BLaER1 treated with 17β-estradiol and CSF1 and Interleukin-3, amounts not matched to agents 10 nM and 100 nM (cell line): ENCODE measurements at regions not wholly inside any gene's neighbourhood (a gene's known extent, or its start where the extent isn't known, plus 50 kb on each side); places are given as distances from the start of the nearest gene placed in this dataset.
A peak's percentile ranks its signal among the peaks of the same experiment; 100 is the strongest.

Source experiments
- H3K27ac ChIP-seq, 11 experiments: shearing (Covaris generic); formaldehyde crosslinking; 2 replicates each; pipeline ENCODE4 v1.8.1; 2022
- H3K27me3 ChIP-seq, 11 experiments: shearing (Covaris generic); formaldehyde crosslinking; 2 replicates each; pipeline ENCODE4 v1.8.1; 2022
- H3K36me3 ChIP-seq, 11 experiments: shearing (Covaris generic); formaldehyde crosslinking; 2 replicates each; pipeline ENCODE4 v1.8.1; 2022
- H3K4me1 ChIP-seq, 10 experiments: shearing (Covaris generic); formaldehyde crosslinking; 2 replicates each; pipeline ENCODE4 v1.8.1; 2022
- H3K4me2 ChIP-seq, 11 experiments: shearing (Covaris generic); formaldehyde crosslinking; 2 replicates each; pipeline ENCODE4 v1.8.1; 2022
- H3K4me3 ChIP-seq, 10 experiments: shearing (Covaris generic); formaldehyde crosslinking; 2 replicates each; pipeline ENCODE4 v1.8.1; 2022
- H3K9ac ChIP-seq, 11 experiments: shearing (Covaris generic); formaldehyde crosslinking; 2 replicates each; pipeline ENCODE4 v1.8.1; 2022
- H3K9me3 ChIP-seq, 11 experiments: shearing (Covaris generic); formaldehyde crosslinking; replicated peaks in 1 of 11; 2 replicates each; pipeline ENCODE4 v1.8.1; 2022
- H4K20me1 ChIP-seq, 11 experiments: shearing (Covaris generic); formaldehyde crosslinking; 2 replicates each; pipeline ENCODE4 v1.8.1; 2022
- Cebpa-rat ChIP-seq, 11 experiments: shearing (Covaris generic); IDR thresholded peaks; 2 replicates each; pipeline ENCODE4 v1.8.1; 2022

DNA sequence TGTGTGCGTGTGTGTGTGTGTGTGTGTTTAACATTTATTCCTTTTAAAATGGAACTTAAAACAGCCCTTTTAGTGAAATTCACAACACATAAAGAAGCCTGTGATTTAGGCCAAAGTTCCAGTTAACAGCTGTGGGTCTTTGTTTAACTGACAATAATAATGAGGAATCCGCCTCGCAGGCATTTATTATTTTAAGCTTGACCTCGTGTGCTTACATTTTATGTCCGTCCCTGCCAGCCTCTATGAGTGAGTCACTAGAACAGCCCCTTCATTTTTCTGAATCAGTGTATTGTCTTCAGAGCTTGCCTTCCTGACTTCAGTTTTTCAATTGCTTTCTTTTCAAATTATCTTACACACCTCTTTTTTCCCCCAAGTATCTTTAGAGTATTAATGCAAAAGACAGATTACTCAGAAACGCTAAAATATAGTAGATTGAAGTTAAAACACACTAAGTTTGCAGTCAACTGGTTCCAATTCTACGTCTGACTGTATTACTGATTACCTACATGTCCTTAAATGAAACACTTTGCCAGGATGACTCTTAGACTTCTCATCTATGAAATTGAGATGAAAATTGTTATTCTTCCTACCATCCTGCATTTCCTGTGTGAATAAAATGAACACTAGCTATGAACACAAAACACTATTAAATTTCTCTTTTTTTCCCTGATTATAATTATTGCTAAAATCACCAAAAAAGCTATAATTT lies 319.6 kb upstream of the HS3ST1 start:
- H3K9ac ChIP-seq: no peak overlapping the region
- no peak overlapping the region for H3K27ac ChIP-seq
- H3K4me1 ChIP-seq: no peaks in the 10 kb centered on the region
- H3K27me3 ChIP-seq: no peaks in the 10 kb centered on the region
- no peak for TF ChIP-seq Cebpa-rat (IDR thresholded peaks at IDR 0.05)
- H4K20me1 ChIP-seq: no peaks in the 10 kb centered on the region
- no peak overlapping the region for H3K4me3 ChIP-seq
- peaks cover 0 to 4% (median 0%) of the 10 kb centered on the region in 11 experiments; a peak in 1 of 22 replicates for H3K9me3 ChIP-seq
- H3K36me3 ChIP-seq: no peaks in the 10 kb centered on the region
- H3K4me2 ChIP-seq: no peak overlapping the region

DNA sequence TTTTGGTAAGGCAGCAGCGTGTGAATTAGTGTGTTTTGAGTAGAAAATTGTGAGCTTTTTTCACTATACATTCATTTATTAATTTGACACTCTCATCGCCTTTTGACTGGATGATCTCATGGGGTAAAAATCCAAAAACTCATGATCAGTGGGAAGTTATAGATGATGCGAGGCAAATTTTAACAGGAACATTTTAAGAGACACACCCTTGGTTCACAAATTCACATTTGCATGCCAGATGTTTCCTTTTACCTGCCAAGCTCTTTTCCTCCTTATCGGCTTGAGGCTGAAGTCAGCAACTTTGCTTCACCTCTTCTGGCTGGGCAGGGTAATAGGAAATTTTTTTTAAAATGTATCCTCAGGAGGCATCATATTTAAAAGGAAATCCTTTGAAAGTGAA lies 318.0 kb upstream of the HS3ST1 start:
- Histone ChIP-seq H3K4me1 (no peaks in the 10 kb centered on the region), H3K4me2 (no peak overlapping the region), H3K9me3 (no peaks in the 10 kb centered on the region), H3K9ac (no peak overlapping the region), H4K20me1 (no peaks in the 10 kb centered on the region), H3K27me3 (no peaks in the 10 kb centered on the region), H3K36me3 (no peaks in the 10 kb centered on the region), H3K27ac (no peak overlapping the region), H3K4me3 (no peak overlapping the region)
- TF ChIP-seq Cebpa-rat (IDR thresholded peaks at IDR 0.05): no peak

DNA sequence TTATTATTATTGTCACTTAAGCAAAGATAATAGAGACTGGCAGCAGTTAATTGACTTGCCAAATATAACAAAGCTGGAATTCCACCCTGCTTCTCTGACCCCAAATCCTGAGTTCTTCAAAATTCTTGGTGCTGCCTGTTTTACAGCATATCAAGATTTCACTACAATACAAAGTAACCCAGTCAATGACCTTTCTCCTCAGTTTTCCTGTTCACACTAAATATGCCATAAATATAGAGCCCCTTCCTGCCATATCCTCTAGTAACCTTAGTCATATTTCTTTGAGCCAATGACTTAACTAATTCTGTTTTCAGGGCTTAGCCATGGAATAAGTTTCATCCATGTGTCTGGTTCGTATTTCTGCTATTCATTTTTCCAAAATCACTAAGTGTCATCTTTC lies 315.3 kb upstream of the HS3ST1 start:
- Histone ChIP-seq H3K27me3 (no peaks in the 10 kb centered on the region), H3K4me3 (no peak overlapping the region)
- TF ChIP-seq Cebpa-rat (IDR thresholded peaks at IDR 0.05): no peak

DNA sequence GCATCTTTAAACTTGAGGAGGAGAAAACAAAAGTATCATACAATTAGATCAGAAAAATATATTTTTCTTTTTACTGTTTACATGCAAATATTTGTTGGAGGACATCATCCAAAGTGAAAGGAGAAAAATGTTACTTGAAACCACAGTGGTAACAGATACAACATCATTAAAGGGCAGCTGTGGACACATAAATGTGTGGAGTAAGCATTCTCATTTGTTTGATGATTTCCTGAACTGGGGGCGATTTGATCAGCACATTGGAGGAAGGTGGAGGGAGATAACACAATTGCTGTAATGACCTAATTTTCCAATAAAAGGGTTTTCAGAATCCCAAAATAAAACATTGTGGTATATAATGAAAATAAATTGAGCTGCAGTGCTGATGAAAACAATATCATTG lies 314.5 kb upstream of the HS3ST1 start:
- H4K20me1 ChIP-seq: no peaks in the 10 kb centered on the region
- no peak overlapping the region for H3K27ac ChIP-seq
- no peak for TF ChIP-seq Cebpa-rat (IDR thresholded peaks at IDR 0.05)
- no peaks in the 10 kb centered on the region for H3K36me3 ChIP-seq
- no peaks in the 10 kb centered on the region for H3K27me3 ChIP-seq
- no peak overlapping the region for H3K4me2 ChIP-seq
- peaks cover 0 to 4% (median 0%) of the 10 kb centered on the region in 11 experiments; a peak in 3 of 22 replicates for H3K9me3 ChIP-seq
- H3K9ac ChIP-seq: no peak overlapping the region
- no peak overlapping the region for H3K4me3 ChIP-seq
- peaks cover 0 to 10% (median 0%) of the 10 kb centered on the region in 10 experiments; a peak in 2 of 20 replicates for H3K4me1 ChIP-seq

More for the DNA sequence above, 315.3 kb upstream of the HS3ST1 start:
- Histone ChIP-seq H3K4me2 (no peak overlapping the region), H3K36me3 (no peaks in the 10 kb centered on the region), H3K27ac (no peak overlapping the region), H4K20me1 (no peaks in the 10 kb centered on the region), H3K4me1 (peaks cover 0 to 10% (median 0%) of the 10 kb centered on the region in 10 experiments; a peak in 2 of 20 replicates), H3K9me3 (no peaks in the 10 kb centered on the region), H3K9ac (no peak overlapping the region)

DNA sequence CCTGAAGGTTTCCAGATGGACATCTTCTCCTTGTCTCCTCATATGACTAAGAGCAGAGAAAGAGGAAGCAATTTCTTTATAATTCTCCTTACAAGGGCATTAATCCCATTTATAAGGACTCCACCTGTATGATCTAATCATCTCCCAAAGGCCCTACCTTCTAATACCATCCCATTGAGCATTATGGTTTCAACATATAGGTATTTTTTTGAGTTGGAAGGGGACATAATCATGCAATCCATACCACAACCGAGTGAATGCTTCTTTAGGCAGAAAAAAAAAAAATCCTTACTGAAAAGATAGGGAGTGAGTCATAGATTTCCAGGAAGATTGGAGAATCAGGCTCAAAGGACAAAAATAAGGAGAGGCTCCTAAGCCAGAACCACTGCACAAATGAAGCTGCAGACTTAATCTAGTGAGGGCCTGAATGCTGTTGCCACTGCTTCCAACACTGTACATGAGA lies 312.5 kb upstream of the HS3ST1 start:
- no peak for TF ChIP-seq Cebpa-rat (IDR thresholded peaks at IDR 0.05)

DNA sequence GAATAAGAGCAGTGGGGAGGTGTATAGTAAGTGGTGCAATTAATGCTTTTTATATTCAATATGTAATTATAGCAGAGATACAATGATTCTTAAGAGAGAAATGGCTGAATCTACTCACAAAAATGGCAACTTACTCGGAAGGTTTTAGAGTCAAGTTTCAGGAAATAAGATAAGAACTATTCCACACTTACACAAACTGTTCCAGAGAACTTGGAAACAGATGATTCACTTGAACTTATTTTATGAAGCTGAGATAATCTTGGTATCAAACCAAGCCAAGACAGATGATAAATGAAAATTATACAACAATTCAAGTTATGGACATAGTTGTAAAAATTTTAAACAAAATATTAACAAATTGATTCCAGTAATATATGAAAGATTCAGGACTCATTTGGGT lies 311.3 kb upstream of the HS3ST1 start:
- Histone ChIP-seq H3K9me3 (peaks cover 0 to 8% (median 0%) of the 10 kb centered on the region in 11 experiments; a peak in 3 of 22 replicates), H3K27ac (no peak overlapping the region), H4K20me1 (no peaks in the 10 kb centered on the region), H3K4me2 (no peak overlapping the region), H3K4me3 (no peak overlapping the region), H3K4me1 (peaks cover 0 to 10% (median 0%) of the 10 kb centered on the region in 10 experiments; a peak in 2 of 20 replicates), H3K27me3 (no peaks in the 10 kb centered on the region), H3K36me3 (no peaks in the 10 kb centered on the region), H3K9ac (no peak overlapping the region)
- TF ChIP-seq Cebpa-rat (IDR thresholded peaks at IDR 0.05): no peak

More for the DNA sequence above, 312.5 kb upstream of the HS3ST1 start:
- H3K9me3 ChIP-seq: peaks cover 0 to 8% (median 0%) of the 10 kb centered on the region in 11 experiments; a peak in 3 of 22 replicates
- no peak overlapping the region for H3K9ac ChIP-seq
- H3K4me3 ChIP-seq: no peak overlapping the region
- 0 out of 22 replicates have a peak overlapping the region, but pooled peaks of 2 of the 11 experiments have one; percentile 7 to 30 for H3K4me2 ChIP-seq
- H3K4me1 ChIP-seq: peaks cover 0 to 10% (median 0%) of the 10 kb centered on the region in 10 experiments; a peak in 2 of 20 replicates
- H3K36me3 ChIP-seq: no peaks in the 10 kb centered on the region
- no peak overlapping the region for H3K27ac ChIP-seq
- H3K27me3 ChIP-seq: no peaks in the 10 kb centered on the region
- H4K20me1 ChIP-seq: no peaks in the 10 kb centered on the region

- no peaks in the 10 kb centered on the region for H3K27me3 ChIP-seq
- no peak overlapping the region for H3K4me3 ChIP-seq
- H3K4me1 ChIP-seq: peaks cover 0 to 10% (median 0%) of the 10 kb centered on the region in 10 experiments; a peak in 2 of 20 replicates
- H3K36me3 ChIP-seq: no peaks in the 10 kb centered on the region
- no peak overlapping the region for H3K9ac ChIP-seq
- H4K20me1 ChIP-seq: no peaks in the 10 kb centered on the region
- no peak overlapping the region for H3K27ac ChIP-seq
- no peak for TF ChIP-seq Cebpa-rat (IDR thresholded peaks at IDR 0.05)
- H3K4me2 ChIP-seq: no peak overlapping the region
- peaks cover 0 to 8% (median 0%) of the 10 kb centered on the region in 11 experiments; a peak in 3 of 22 replicates for H3K9me3 ChIP-seq
Observed at GRCh38 chr4:11736978-11737377, 308.3 kb upstream of the HS3ST1 start.

- Histone ChIP-seq H3K36me3 (no peaks in the 10 kb centered on the region), H3K4me2 (no peak overlapping the region), H3K27ac (no peak overlapping the region), H3K4me3 (no peak overlapping the region), H3K9me3 (peaks cover 0 to 8% (median 0%) of the 10 kb centered on the region in 11 experiments; a peak in 3 of 22 replicates), H3K27me3 (no peaks in the 10 kb centered on the region), H3K9ac (no peak overlapping the region), H4K20me1 (no peaks in the 10 kb centered on the region), H3K4me1 (peaks cover 0 to under 1% (median 0%) of the 10 kb centered on the region in 10 experiments; a peak in 1 of 20 replicates)
- no peak for TF ChIP-seq Cebpa-rat (IDR thresholded peaks at IDR 0.05)
Observed at GRCh38 chr4:11735651-11736050, 307.0 kb upstream of the HS3ST1 start.

- no peak overlapping the region for H3K27ac ChIP-seq
- no peak overlapping the region for H3K4me3 ChIP-seq
- no peaks in the 10 kb centered on the region for H3K27me3 ChIP-seq
- no peak overlapping the region for H3K9ac ChIP-seq
- H4K20me1 ChIP-seq: no peaks in the 10 kb centered on the region
- TF ChIP-seq Cebpa-rat (IDR thresholded peaks at IDR 0.05): no peak
- H3K9me3 ChIP-seq: no peaks in the 10 kb centered on the region
- no peak overlapping the region for H3K4me2 ChIP-seq
- no peaks in the 10 kb centered on the region for H3K36me3 ChIP-seq
- H3K4me1 ChIP-seq: no peaks in the 10 kb centered on the region
Observed at GRCh38 chr4:11732155-11732554, 303.5 kb upstream of the HS3ST1 start.

DNA sequence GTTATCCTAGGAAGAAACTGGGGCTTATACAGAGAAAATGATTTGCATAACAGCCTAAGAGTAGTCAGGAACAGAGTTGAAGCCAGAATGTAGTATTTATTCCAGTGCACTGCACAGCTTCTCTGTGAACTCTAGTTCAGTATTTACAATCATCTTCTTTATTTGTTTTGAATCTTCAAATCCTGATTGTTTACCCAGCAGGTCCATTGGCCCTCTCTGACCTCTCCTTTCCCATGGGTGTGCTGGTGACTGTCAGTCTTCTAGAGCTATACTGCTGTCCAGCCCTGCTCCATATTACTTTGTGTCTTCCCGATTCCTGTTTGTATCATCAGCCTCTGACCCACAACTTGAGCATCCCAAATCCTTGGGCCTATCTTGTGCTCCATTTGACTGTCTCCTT lies 301.9 kb upstream of the HS3ST1 start:
- H3K9me3 ChIP-seq: no peaks in the 10 kb centered on the region

More for the DNA sequence above, 301.9 kb upstream of the HS3ST1 start:
- Histone ChIP-seq H3K9ac (no peak overlapping the region), H3K4me1 (no peaks in the 10 kb centered on the region), H3K27ac (no peak overlapping the region), H3K36me3 (no peaks in the 10 kb centered on the region), H4K20me1 (no peaks in the 10 kb centered on the region), H3K4me2 (no peak overlapping the region), H3K4me3 (no peak overlapping the region), H3K27me3 (no peaks in the 10 kb centered on the region)
- no peak for TF ChIP-seq Cebpa-rat (IDR thresholded peaks at IDR 0.05)
